ENCODE measurements at regions not wholly inside any gene's neighbourhood (a gene's known extent, or its start where the extent isn't known, plus 50 kb on each side); places are given as distances from the start of the nearest gene placed in this dataset.

DNA sequence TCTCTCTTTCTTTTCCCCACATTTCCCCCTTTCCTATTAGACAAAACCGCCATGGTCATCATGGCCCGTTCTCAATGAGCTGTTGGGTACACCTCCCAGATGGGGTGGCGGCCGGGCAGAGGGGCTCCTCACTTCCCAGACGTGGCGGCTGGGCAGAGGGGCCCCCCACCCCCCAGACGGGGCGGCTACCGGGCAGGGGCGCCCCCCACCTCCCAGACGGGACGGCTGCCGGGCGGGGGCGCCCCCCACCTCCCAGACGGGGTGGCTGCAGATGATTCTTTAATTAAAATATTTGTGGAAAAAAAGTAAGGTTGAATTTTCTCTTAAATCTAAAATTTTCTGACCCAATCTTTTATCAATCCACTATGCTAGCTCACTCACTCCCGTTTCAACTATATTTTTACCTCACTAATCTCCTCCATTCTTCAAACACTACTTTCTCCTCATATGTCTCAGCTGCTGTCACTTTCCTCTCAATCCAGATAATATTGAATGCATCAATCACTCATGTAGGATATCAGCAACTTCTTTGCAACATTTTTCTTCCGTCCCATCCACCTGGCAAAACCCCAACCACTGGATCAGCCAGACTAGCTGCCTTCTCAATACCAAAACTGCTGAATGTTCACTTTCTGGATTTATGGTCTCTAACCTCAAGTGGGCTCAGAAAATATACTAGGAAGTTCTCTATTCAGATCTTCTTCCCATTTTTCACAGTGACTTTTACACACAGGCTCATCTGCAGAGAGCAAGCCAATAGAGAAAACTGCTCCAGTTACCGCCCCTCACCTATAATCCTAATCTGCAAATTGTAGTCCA is 81.1 kb upstream of the TRIM24 start:
- no peak overlapping the region for H3K4me3 ChIP-seq (replicated peaks; ENCODE audit: low read depth, low read length)
- TF ChIP-seq, protein P1, sequence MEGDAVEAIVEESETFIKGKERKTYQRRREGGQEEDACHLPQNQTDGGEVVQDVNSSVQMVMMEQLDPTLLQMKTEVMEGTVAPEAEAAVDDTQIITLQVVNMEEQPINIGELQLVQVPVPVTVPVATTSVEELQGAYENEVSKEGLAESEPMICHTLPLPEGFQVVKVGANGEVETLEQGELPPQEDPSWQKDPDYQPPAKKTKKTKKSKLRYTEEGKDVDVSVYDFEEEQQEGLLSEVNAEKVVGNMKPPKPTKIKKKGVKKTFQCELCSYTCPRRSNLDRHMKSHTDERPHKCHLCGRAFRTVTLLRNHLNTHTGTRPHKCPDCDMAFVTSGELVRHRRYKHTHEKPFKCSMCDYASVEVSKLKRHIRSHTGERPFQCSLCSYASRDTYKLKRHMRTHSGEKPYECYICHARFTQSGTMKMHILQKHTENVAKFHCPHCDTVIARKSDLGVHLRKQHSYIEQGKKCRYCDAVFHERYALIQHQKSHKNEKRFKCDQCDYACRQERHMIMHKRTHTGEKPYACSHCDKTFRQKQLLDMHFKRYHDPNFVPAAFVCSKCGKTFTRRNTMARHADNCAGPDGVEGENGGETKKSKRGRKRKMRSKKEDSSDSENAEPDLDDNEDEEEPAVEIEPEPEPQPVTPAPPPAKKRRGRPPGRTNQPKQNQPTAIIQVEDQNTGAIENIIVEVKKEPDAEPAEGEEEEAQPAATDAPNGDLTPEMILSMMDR (IDR thresholded peaks at IDR 0.05; ENCODE audit: insufficient read depth, low read length, poor library complexity, severe bottlenecking), result no peak
- DNase-seq (ENCODE audit: extremely low read depth, insufficient read length), result no peak
- no peaks in the 10 kb centered on the region for H3K36me3 ChIP-seq (ENCODE audit: control insufficient read depth, insufficient read depth, low read length)
- no peaks in the 10 kb centered on the region for H3K27me3 ChIP-seq (replicated peaks; ENCODE audit: control insufficient read depth, insufficient read depth, low read length)

DNA sequence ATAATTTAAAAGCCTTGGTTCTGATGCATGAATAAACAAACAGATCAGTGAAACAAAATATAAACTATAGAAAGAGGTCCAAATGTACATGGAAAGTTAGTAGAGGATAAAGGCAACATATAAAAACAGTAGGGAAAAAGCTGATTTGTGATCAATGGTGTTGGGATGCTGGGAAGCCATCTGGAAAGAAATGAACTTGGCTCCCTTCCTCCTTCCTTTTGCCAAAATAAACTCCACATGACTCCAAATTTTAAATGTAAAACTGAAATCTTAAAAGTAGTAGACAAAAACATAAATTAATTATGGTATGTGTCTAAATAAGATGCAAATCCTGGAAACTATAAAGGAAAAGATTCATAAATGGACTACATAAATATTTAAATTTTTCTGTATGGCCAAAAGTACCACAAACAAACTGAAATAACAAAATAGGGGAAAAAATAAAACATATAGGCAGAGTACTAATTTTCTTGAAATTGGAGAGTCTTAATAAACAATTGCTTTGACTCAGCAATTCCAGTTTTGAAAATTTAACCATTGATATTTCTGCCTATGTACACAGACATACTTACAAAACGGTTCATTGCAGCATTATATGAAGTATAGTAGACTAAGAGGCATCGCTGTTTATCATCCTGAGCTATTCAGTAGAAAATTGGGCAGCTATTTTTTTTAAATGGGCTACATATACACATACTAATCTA is 77.0 kb upstream of the TRIM24 start:
- no peaks in the 10 kb centered on the region for H3K36me3 ChIP-seq (ENCODE audit: control insufficient read depth, insufficient read depth, low read length)
- TF ChIP-seq, protein P1 (IDR thresholded peaks at IDR 0.05; ENCODE audit: insufficient read depth, low read length, poor library complexity, severe bottlenecking), result no peak

DNA sequence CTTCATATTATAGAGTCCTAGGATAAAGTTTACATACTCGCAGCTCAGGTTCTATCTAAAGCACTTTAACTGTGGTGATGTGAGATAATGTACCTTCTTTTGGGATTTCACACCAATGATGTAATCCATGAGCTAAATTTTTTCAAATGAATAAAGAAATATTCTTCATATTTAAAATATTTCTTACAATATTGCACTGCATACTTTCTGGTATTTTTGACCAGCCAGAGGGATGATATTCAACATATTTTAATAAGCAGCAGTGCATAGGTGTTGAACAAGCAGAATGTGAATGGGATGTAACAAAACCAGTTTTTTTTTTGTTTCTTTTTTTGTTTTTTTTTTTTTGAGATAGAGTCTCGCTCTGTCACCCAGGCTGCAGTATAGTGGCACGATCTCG is 73.2 kb upstream of the TRIM24 start:
- DNase-seq (ENCODE audit: extremely low read depth, insufficient read length), result no peak
- no peak overlapping the region for H3K4me3 ChIP-seq (replicated peaks; ENCODE audit: low read depth, low read length)
- no peaks in the 10 kb centered on the region for H3K27me3 ChIP-seq (replicated peaks; ENCODE audit: control insufficient read depth, insufficient read depth, low read length)
- TF ChIP-seq, protein P1 (IDR thresholded peaks at IDR 0.05; ENCODE audit: insufficient read depth, low read length, poor library complexity, severe bottlenecking), result no peak
- H3K36me3 ChIP-seq (ENCODE audit: control insufficient read depth, insufficient read depth, low read length), result no peaks in the 10 kb centered on the region

More for the DNA sequence above, 77.0 kb upstream of the TRIM24 start:
- no peak overlapping the region for H3K4me3 ChIP-seq (replicated peaks; ENCODE audit: low read depth, low read length)
- no peak for DNase-seq (ENCODE audit: extremely low read depth, insufficient read length)
- no peaks in the 10 kb centered on the region for H3K27me3 ChIP-seq (replicated peaks; ENCODE audit: control insufficient read depth, insufficient read depth, low read length)

DNA sequence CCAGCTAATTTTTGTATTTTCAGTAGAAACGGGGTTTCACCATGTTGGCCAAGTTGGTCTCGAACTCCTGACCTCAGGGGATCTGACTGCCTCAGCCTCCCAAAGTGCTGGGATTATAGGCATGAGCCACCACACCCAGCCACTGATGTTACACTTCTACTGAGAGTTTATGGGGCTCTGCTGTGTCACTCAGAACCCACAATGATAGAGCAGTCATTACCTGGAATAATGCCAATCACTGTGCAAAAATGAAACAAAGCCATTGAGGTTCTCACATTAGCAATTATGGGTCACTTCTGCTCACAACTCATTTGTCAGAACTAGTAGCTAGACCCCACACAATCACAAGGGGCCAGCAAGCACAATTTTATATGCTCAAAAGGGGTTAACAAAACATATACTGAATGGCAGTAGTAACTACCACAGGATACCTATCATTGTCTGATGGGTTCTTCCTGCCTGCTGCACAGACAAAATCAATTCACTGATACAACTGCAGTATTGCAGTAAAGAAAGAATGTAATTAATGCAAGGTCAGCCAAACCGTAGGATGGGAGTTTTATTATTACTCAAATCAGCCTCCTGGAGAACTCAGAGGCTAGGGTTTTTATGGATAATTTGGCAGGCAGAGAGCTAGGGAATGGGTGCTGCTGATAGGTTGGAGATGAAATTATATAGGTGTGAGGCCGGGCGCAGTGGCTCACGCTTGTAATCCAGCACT is 72.1 kb upstream of the TRIM24 start:
- Histone ChIP-seq H3K27me3 (replicated peaks; ENCODE audit: control insufficient read depth, insufficient read depth, low read length) (no peaks in the 10 kb centered on the region), H3K36me3 (ENCODE audit: control insufficient read depth, insufficient read depth, low read length) (no peaks in the 10 kb centered on the region), H3K4me3 (replicated peaks; ENCODE audit: low read depth, low read length) (no peak overlapping the region)
- TF ChIP-seq, protein P1 (IDR thresholded peaks at IDR 0.05; ENCODE audit: insufficient read depth, low read length, poor library complexity, severe bottlenecking), result no peak
- DNase-seq (ENCODE audit: extremely low read depth, insufficient read length), result peak; percentile 1

GRCh38 chr7:138388673-138389491 is 71.2 kb upstream of the TRIM24 start:
- no peaks in the 10 kb centered on the region for H3K27me3 ChIP-seq (replicated peaks; ENCODE audit: control insufficient read depth, insufficient read depth, low read length)
- H3K4me3 ChIP-seq (replicated peaks; ENCODE audit: low read depth, low read length), result no peak overlapping the region
- TF ChIP-seq, protein P1 (IDR thresholded peaks at IDR 0.05; ENCODE audit: insufficient read depth, low read length, poor library complexity, severe bottlenecking), result no peak
- DNase-seq (ENCODE audit: extremely low read depth, insufficient read length), result no peak
- no peaks in the 10 kb centered on the region for H3K36me3 ChIP-seq (ENCODE audit: control insufficient read depth, insufficient read depth, low read length)

Measured in GM06990 (cell line).